CD14-positive monocyte (primary cell): ENCODE measurements at regions not wholly inside any gene's neighbourhood (a gene's known extent, or its start where the extent isn't known, plus 50 kb on each side); places are given as distances from the start of the nearest gene placed in this dataset.
"Not testable (repeated sequence)": the region's sequence is repeated elsewhere in the genome, so short reads cannot be mapped to it uniquely, and the experiment has no call there.

Source experiments
- DNase-seq, 3 donors: peaks; one replicate each; pipeline ENCODE4 v3.0.0-alpha.2; 2011 to 2022
- H2AFZ ChIP-seq: 2 replicates; pipeline ENCODE4 v1.6.0; 2012; ENCODE audit warnings: mild to moderate bottlenecking, low read depth, low read length, inconsistent platforms; ENCODE audit not compliant: insufficient read depth, poor library complexity, severe bottlenecking
- H3K27ac ChIP-seq, 2 donors: 1 replicate in 1 of 2; 2 replicates in 1 of 2; pipeline ENCODE4 v1.5.1; 2012 to 2013; ENCODE audit warnings: low read length in 2 of 2, control low read depth in 1 of 2, inconsistent platforms in 1 of 2, low read depth in 1 of 2, mild to moderate bottlenecking in 1 of 2
- H3K27me3 ChIP-seq, 2 donors: one replicate each; pipeline versions ENCODE4 v1.6.0 to v1.6.1; 2011 to 2013; ENCODE audit warnings: low read length in 2 of 2; ENCODE audit not compliant: control insufficient read depth in 2 of 2, insufficient read depth in 2 of 2
- H3K36me3 ChIP-seq, 2 donors: replicated peaks in 1 of 2; 1 replicate in 1 of 2; 2 replicates in 1 of 2; pipeline versions ENCODE4 v1.5.1 to v1.6.1; 2012 to 2013; ENCODE audit warnings: low read length in 2 of 2, control low read depth in 1 of 2, inconsistent platforms in 1 of 2, mild to moderate bottlenecking in 1 of 2; ENCODE audit not compliant: insufficient read depth in 2 of 2, control insufficient read depth in 1 of 2
- H3K4me1 ChIP-seq, 2 donors: 1 replicate in 1 of 2; 2 replicates in 1 of 2; pipeline versions ENCODE4 v1.5.1 to v1.6.1; 2012 to 2013; ENCODE audit warnings: low read length in 2 of 2, control low read depth in 1 of 2, inconsistent platforms in 1 of 2, mild to moderate bottlenecking in 1 of 2, moderate library complexity in 1 of 2; ENCODE audit not compliant: insufficient read depth in 2 of 2, control insufficient read depth in 1 of 2
- H3K4me2 ChIP-seq: replicated peaks from 2 replicates; pipeline ENCODE3; 2012; ENCODE audit warnings: low read length, moderate library complexity, mild to moderate bottlenecking; ENCODE audit not compliant: poor library complexity, severe bottlenecking; ENCODE audit errors: extremely low read depth
- H3K4me3 ChIP-seq, 3 experiments: fragments of 200-600 bp in 1 of 3; sonication (generic) in 1 of 3; replicated peaks in 1 of 3; 1 replicate in 2 of 3; 2 replicates in 1 of 3; pipeline ENCODE4 v1.5.1; 2011 to 2013; ENCODE audit warnings: low read length in 3 of 3, mild to moderate bottlenecking in 3 of 3, control low read depth in 2 of 3, low read depth in 2 of 3, inconsistent platforms in 1 of 3, moderate library complexity in 1 of 3
- H3K79me2 ChIP-seq: 2 replicates; pipeline ENCODE4 v1.6.0; 2012; ENCODE audit warnings: mild to moderate bottlenecking, control low read depth, inconsistent platforms, low read length, moderate library complexity; ENCODE audit not compliant: insufficient read depth
- H3K9ac ChIP-seq: 2 replicates; pipeline ENCODE4 v1.6.0; 2017; ENCODE audit warnings: low read length, mild to moderate bottlenecking; ENCODE audit not compliant: insufficient read depth, poor library complexity, severe bottlenecking
- H3K9me3 ChIP-seq, 2 donors: replicated peaks in 1 of 2; 1 replicate in 1 of 2; 2 replicates in 1 of 2; pipeline versions ENCODE4 v1.5.1 to v1.6.1; 2012 to 2013; ENCODE audit warnings: low read length in 2 of 2, control low read depth in 1 of 2; ENCODE audit not compliant: control insufficient read depth in 1 of 2, insufficient read depth in 1 of 2
- H4K20me1 ChIP-seq: 2 replicates; pipeline ENCODE4 v1.6.0; 2012; ENCODE audit warnings: mild to moderate bottlenecking, low read length, control low read depth, moderate library complexity; ENCODE audit not compliant: insufficient read depth
- H3K27ac Mint-ChIP-seq, 7 donors: one replicate each; pipeline ENCODE4 v1.8.0; 2020; ENCODE audit warnings: mild to moderate bottlenecking in 7 of 7, mixed read lengths in 7 of 7, moderate library complexity in 6 of 7, inconsistent platforms in 2 of 7
- H3K27me3 Mint-ChIP-seq, 3 donors: one replicate each; pipeline ENCODE4 v1.8.0; 2021 to 2022; ENCODE audit warnings: low read depth in 3 of 3, mild to moderate bottlenecking in 3 of 3, mixed read lengths in 3 of 3, moderate library complexity in 3 of 3, inconsistent platforms in 1 of 3
- H3K36me3 Mint-ChIP-seq, 2 donors: one replicate each; pipeline ENCODE4 v1.8.0; 2020; ENCODE audit warnings: mixed read lengths in 2 of 2, inconsistent platforms in 1 of 2, mild to moderate bottlenecking in 1 of 2
- H3K4me1 Mint-ChIP-seq: one replicate; pipeline ENCODE4 v1.8.0; 2020; ENCODE audit warnings: mild to moderate bottlenecking, mixed read lengths
- H3K4me3 Mint-ChIP-seq, 2 donors: one replicate each; pipeline ENCODE4 v1.8.0; 2020; ENCODE audit warnings: mild to moderate bottlenecking in 2 of 2, mixed read lengths in 2 of 2, moderate library complexity in 1 of 2
- H3K9me3 Mint-ChIP-seq, 7 donors: one replicate each; pipeline ENCODE4 v1.8.0; 2020 to 2022; ENCODE audit warnings: mixed read lengths in 7 of 7, mild to moderate bottlenecking in 6 of 7, moderate library complexity in 6 of 7, inconsistent platforms in 2 of 7
- WGBS: methylation state at CpG from one replicate; pipeline ENCODE4 v1.1.5; 2013; ENCODE audit warnings: missing lambda C conversion rate; ENCODE audit not compliant: insufficient coverage; 5-methylcytosine and 5-hydroxymethylcytosine counted together
- intact Hi-C, 2 donors: fragments of 100-400 bp; cut with micrococcal nuclease; formaldehyde crosslinking; loops; one replicate each; pipeline versions ENCODE4 v1.15.0 to v1.15.1; 2023
- TF ChIP-seq, protein P1 (sequence below): fragments of 200-600 bp; IDR thresholded peaks from one replicate; pipeline ENCODE4 v1.8.0; 2022; ENCODE audit warnings: antibody characterized with exemption, mild to moderate bottlenecking

DNA sequence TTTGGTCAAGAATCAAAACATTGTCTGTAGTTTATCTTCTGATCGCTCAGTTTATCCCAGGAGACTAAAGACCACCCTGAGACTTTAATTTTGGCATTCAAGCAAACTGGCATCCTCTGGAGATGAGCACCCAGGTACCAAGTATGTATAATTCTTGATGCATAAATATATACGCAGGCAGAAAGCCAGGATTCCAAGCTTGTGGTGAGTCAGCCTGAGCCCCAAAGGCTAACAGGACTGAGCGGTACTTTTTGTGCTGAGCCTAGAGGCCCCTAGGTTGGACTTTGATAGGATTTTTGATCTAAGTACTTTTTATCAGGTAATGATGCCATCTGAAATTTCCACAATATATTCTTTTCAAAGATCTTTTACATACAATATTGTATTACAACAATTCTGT, 301.3 kb downstream of the TFAP2B start:
- WGBS = 50% methylated on average over 1 of the region's 3 CpGs
- TF ChIP-seq, protein P1, sequence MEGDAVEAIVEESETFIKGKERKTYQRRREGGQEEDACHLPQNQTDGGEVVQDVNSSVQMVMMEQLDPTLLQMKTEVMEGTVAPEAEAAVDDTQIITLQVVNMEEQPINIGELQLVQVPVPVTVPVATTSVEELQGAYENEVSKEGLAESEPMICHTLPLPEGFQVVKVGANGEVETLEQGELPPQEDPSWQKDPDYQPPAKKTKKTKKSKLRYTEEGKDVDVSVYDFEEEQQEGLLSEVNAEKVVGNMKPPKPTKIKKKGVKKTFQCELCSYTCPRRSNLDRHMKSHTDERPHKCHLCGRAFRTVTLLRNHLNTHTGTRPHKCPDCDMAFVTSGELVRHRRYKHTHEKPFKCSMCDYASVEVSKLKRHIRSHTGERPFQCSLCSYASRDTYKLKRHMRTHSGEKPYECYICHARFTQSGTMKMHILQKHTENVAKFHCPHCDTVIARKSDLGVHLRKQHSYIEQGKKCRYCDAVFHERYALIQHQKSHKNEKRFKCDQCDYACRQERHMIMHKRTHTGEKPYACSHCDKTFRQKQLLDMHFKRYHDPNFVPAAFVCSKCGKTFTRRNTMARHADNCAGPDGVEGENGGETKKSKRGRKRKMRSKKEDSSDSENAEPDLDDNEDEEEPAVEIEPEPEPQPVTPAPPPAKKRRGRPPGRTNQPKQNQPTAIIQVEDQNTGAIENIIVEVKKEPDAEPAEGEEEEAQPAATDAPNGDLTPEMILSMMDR = no peak
- Mint-ChIP-seq H3K27ac (no peak overlapping the region), H3K9me3 (peaks cover 3 to 12% (median 6%) of the 10 kb centered on the region in 7 donors), H3K36me3 (no peaks in the 10 kb centered on the region), H3K27me3 (peaks cover 1 to 4% (median 1%) of the 10 kb centered on the region in 3 donors), H3K4me3 (no peak overlapping the region), H3K4me1 (no peaks in the 10 kb centered on the region)
- no peaks in the 10 kb centered on the region for H3K79me2 ChIP-seq
- no peak overlapping the region for H3K4me3 ChIP-seq
- H3K4me2 ChIP-seq = no peak overlapping the region
- no peak overlapping the region for H3K27ac ChIP-seq
- no peak for DNase-seq
- no peak overlapping the region for H3K9ac ChIP-seq
- intact Hi-C loops = no loop called here
- H2AFZ ChIP-seq = no peak overlapping the region
- H4K20me1 ChIP-seq = no peaks in the 10 kb centered on the region
- no peaks in the 10 kb centered on the region for H3K36me3 ChIP-seq
- H3K9me3 ChIP-seq = no peaks in the 10 kb centered on the region
- H3K4me1 ChIP-seq = no peaks in the 10 kb centered on the region
- no peaks in the 10 kb centered on the region for H3K27me3 ChIP-seq

DNA sequence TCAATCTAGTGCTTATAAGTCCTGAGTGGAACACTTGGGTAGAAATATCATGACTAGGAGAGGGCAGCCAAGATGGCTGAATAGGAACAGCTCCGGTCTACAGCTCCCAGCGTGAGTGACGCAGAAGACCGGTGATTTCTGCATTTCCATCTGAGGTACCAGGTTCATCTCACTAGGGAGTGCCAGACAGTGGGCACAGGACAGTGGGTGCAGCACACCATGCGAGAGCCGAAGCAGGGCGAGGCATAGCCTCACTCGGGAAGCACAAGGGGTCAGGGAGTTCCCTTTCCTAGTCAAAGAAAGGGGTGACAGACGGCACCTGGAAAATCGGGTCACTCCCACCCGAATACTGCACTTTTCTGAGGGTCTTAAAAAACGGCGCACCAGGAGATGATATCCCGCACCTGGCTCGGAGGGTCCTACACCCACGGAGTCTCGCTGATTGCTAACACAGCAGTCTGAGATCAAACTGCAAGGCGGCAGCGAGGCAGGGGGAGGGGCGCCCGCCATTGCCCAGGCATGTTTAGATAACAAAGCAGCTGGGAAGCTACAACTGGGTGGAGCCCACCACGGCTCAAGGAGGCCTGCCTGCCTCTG, 302.8 kb downstream of the TFAP2B start:
- H3K4me1 ChIP-seq, H3K9me3 ChIP-seq, H3K9ac ChIP-seq, H3K79me2 ChIP-seq, H4K20me1 ChIP-seq, H3K4me3 ChIP-seq, intact Hi-C loops, H3K36me3 Mint-ChIP-seq, H2AFZ ChIP-seq, H3K27ac Mint-ChIP-seq, DNase-seq, H3K27me3 ChIP-seq, H3K27me3 Mint-ChIP-seq, H3K36me3 ChIP-seq, H3K4me3 Mint-ChIP-seq, H3K4me2 ChIP-seq, H3K27ac ChIP-seq, H3K4me1 Mint-ChIP-seq: not testable (repeated sequence)
- peaks cover 3 to 12% (median 6%) of the 10 kb centered on the region in 7 donors for H3K9me3 Mint-ChIP-seq
- WGBS = 90% methylated on average over 18 of the region's 22 CpGs
